Smooth muscle cell (in vitro differentiated cells): ENCODE measurements at regions not wholly inside any gene's neighbourhood (a gene's known extent, or its start where the extent isn't known, plus 50 kb on each side); places are given as distances from the start of the nearest gene placed in this dataset.

Experiments used
- DNase-seq: peaks from one replicate; lab custom pipeline; 2025; ENCODE audit not compliant: unreplicated experiment; lab: John Stamatoyannopoulos, UW
- H2AFZ ChIP-seq: fragments of 200-600 bp; sonication (generic); 2 replicates; pipeline ENCODE4 v1.6.0; 2016; ENCODE audit warnings: antibody characterized with exemption, low read depth, mild to moderate bottlenecking
- H3F3A ChIP-seq: fragments of 200-600 bp; sonication (generic); 2 replicates; pipeline ENCODE4 v1.6.0; 2017; ENCODE audit warnings: antibody characterized with exemption, low read depth
- H3K27ac ChIP-seq: fragments of 200-600 bp; sonication (generic); 2 replicates; pipeline ENCODE4 v1.5.1; 2016; ENCODE audit warnings: low read depth, mild to moderate bottlenecking
- H3K27me3 ChIP-seq: fragments of 200-600 bp; sonication (generic); 2 replicates; pipeline ENCODE4 v1.6.1; 2016; ENCODE audit warnings: low read depth, mild to moderate bottlenecking
- H3K36me3 ChIP-seq: fragments of 200-600 bp; sonication (generic); 2 replicates; pipeline ENCODE4 v1.5.1; 2016; ENCODE audit warnings: low read depth
- H3K4me1 ChIP-seq: fragments of 200-600 bp; sonication (generic); 2 replicates; pipeline ENCODE4 v1.5.1; 2016; ENCODE audit warnings: low read depth
- H3K4me2 ChIP-seq: fragments of 200-600 bp; sonication (generic); 2 replicates; pipeline ENCODE4 v1.6.0; 2016; ENCODE audit warnings: mild to moderate bottlenecking
- H3K4me3 ChIP-seq: fragments of 200-600 bp; sonication (generic); 2 replicates; pipeline ENCODE4 v1.5.1; 2016; ENCODE audit warnings: mild to moderate bottlenecking
- H3K79me2 ChIP-seq: fragments of 200-600 bp; sonication (generic); 2 replicates; pipeline ENCODE4 v1.6.0; 2016; ENCODE audit warnings: low read depth, mild to moderate bottlenecking
- H3K9ac ChIP-seq: fragments of 200-600 bp; sonication (generic); 2 replicates; pipeline ENCODE4 v1.6.0; 2016; ENCODE audit warnings: low read depth
- H3K9me3 ChIP-seq: fragments of 200-600 bp; sonication (generic); replicated peaks from 2 replicates; pipeline ENCODE4 v1.5.1; 2016; ENCODE audit warnings: low read depth
- H4K20me1 ChIP-seq: fragments of 200-600 bp; sonication (generic); 2 replicates; pipeline ENCODE4 v1.6.0; 2016; ENCODE audit warnings: low read depth
- CTCF ChIP-seq: fragments of 200-600 bp; sonication (generic); IDR thresholded peaks from 2 replicates; pipeline ENCODE4 v1.5.1; 2017; ENCODE audit warnings: borderline replicate concordance, mild to moderate bottlenecking, antibody characterized with exemption; ENCODE audit not compliant: insufficient read depth, poor library complexity, severe bottlenecking
- WGBS: methylation state at CpG from one replicate; pipeline ENCODE4 v1.1.7; 2016; ENCODE audit warnings: low lambda C conversion rate; 5-methylcytosine and 5-hydroxymethylcytosine counted together

GRCh38 chr2:239529313-239530015, 128.6 kb upstream of the HDAC4 start:
- no peak for DNase-seq
- 89% methylated on average over 13 of the region's 13 CpGs for WGBS
- Histone ChIP-seq H3K9ac (no peak overlapping the region), H3K9me3 (no peaks in the 10 kb centered on the region), H3K4me3 (no peak overlapping the region), H3K4me2 (no peak overlapping the region), H3K36me3 (no peaks in the 10 kb centered on the region), H3K27ac (no peak overlapping the region), H3K79me2 (no peaks in the 10 kb centered on the region), H3F3A (no peaks in the 10 kb centered on the region), H3K4me1 (no peaks in the 10 kb centered on the region), H4K20me1 (no peaks in the 10 kb centered on the region), H2AFZ (no peak overlapping the region), H3K27me3 (no peaks in the 10 kb centered on the region)
- no peak for TF ChIP-seq CTCF

DNA sequence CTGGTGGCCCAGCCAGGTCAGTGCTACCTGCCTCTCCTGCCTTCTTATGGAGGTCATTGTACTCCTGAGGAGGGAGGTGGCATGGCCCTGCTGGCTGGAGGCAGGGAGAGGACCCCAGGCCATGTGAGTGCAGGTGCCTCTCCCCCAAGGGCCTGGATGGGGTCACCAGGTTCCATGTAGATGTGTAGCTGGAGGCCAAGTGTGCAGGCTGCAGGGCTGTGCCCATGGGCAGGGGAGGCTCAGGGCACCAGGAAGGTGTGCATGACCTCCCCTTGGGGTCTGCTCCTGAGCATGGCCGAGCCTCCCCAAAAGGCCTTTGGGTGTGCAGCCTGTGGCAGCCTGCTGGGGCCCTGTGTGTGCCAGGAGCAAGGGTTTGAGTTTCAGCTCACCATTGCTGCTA, 128.1 kb upstream of the HDAC4 start:
- TF ChIP-seq CTCF: no peak
- no peaks in the 10 kb centered on the region for H3K36me3 ChIP-seq
- WGBS: 81% methylated on average over 1 of the region's 1 CpG
- H3K4me3 ChIP-seq: no peak overlapping the region
- no peak for DNase-seq
- H3K4me1 ChIP-seq: no peaks in the 10 kb centered on the region
- H3K9ac ChIP-seq: no peak overlapping the region
- H3K27ac ChIP-seq: no peak overlapping the region
- no peak overlapping the region for H2AFZ ChIP-seq
- H3K79me2 ChIP-seq: no peaks in the 10 kb centered on the region
- no peaks in the 10 kb centered on the region for H3F3A ChIP-seq
- H3K9me3 ChIP-seq: no peaks in the 10 kb centered on the region
- no peaks in the 10 kb centered on the region for H3K27me3 ChIP-seq
- no peak overlapping the region for H3K4me2 ChIP-seq
- no peaks in the 10 kb centered on the region for H4K20me1 ChIP-seq

- Histone ChIP-seq H3K9ac (no peak overlapping the region), H3K4me2 (no peak overlapping the region), H3K4me1 (no peaks in the 10 kb centered on the region), H2AFZ (no peak overlapping the region), H3K27ac (no peak overlapping the region), H3K4me3 (no peak overlapping the region), H4K20me1 (no peaks in the 10 kb centered on the region), H3K36me3 (no peaks in the 10 kb centered on the region), H3K9me3 (no peaks in the 10 kb centered on the region), H3F3A (no peaks in the 10 kb centered on the region), H3K79me2 (no peaks in the 10 kb centered on the region), H3K27me3 (no peaks in the 10 kb centered on the region)
- no peak for DNase-seq
- WGBS: 92% methylated on average over 11 of the region's 11 CpGs
- TF ChIP-seq CTCF: no peak
Measured at GRCh38 chr2:239528146-239528545, 127.3 kb upstream of the HDAC4 start.

DNA sequence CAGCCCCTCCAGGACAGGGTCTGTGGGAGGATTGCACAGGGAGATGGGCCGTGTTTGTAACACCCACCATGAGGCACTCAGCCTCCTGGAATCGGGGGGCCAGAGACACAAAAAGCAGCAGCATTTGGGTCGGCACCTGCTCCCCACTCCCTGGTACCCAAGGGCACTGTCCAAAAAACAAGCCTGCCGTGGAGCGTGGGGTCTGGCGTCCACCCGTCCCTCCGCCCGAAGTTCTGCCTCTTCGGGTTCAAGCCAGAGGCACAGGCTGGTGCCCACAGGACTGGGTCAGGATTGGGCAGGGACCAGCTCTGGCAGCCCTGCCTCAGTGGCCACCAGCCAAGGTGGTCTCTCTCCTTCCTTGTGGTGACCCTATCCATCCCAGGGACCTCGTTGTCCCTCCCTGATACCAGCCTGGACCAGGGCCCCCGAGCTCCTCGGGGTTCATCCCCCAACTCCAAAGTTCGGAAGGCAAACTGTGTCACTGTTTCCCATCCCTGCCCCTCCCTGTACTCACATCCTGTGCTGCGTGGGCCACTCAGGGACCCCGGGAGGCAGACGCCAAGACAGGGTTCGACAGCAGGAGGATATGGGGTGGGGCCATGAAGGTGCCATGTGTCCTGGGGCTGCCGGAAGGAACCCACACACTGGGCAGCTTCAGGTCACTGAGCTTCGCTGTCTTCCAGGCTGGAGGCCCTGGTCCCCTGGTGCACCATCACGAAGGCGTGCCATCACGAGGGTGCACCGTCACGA, 126.0 kb upstream of the HDAC4 start:
- Histone ChIP-seq H3K4me2 (no peak overlapping the region), H3K9ac (no peak overlapping the region), H3K27ac (no peak overlapping the region), H2AFZ (no peak overlapping the region), H3K36me3 (no peaks in the 10 kb centered on the region), H3K4me1 (no peaks in the 10 kb centered on the region), H3K9me3 (no peaks in the 10 kb centered on the region), H4K20me1 (no peaks in the 10 kb centered on the region), H3K79me2 (no peaks in the 10 kb centered on the region), H3K4me3 (no peak overlapping the region), H3K27me3 (no peaks in the 10 kb centered on the region), H3F3A (no peaks in the 10 kb centered on the region)
- WGBS: 85% methylated on average over 25 of the region's 25 CpGs
- no peak for TF ChIP-seq CTCF
- no peak for DNase-seq
